AG04449 (cell line): ENCODE measurements at regions not wholly inside any gene's neighbourhood (a gene's known extent, or its start where the extent isn't known, plus 50 kb on each side); places are given as distances from the start of the nearest gene placed in this dataset.

Source experiments
- CTCF ChIA-PET: fragments of 350-600 bp; formaldehyde crosslinking; extraction: SDS; loops from one replicate; lab custom pipeline; 2021; ENCODE audit warnings: antibody characterized with exemption; lab: Yijun Ruan, JAX
- POLR2A ChIA-PET: fragments of 400-600, 350-600 bp; formaldehyde crosslinking; extraction: SDS; loops from one replicate; lab custom pipeline; 2020; ENCODE audit warnings: antibody characterized with exemption, inconsistent platforms; lab: Yijun Ruan, JAX
- DNase-seq: peaks from one replicate; pipeline ENCODE4 v3.0.0-alpha.2; 2010; ENCODE audit warnings: low read depth, low spot score
- H3K4me3 ChIP-seq: 2 replicates; pipeline ENCODE4 v1.5.1; 2011; ENCODE audit warnings: low read depth, mild to moderate bottlenecking, control low read depth, low read length
- CTCF ChIP-seq: IDR thresholded peaks from one replicate; pipeline ENCODE4 v1.5.1; 2011; ENCODE audit warnings: mild to moderate bottlenecking, moderate library complexity, low read length, control low read depth, inconsistent platforms; ENCODE audit not compliant: insufficient read depth; ENCODE audit errors: missing control alignments

GRCh38 chr3:160129459-160130061 is 95.7 kb upstream of the C3orf80 start:
- TF ChIP-seq CTCF, result no peak
- POLR2A ChIA-PET, result interaction anchor here (1.0 kb wide), 2 partner anchors 13 to 21 kb away, joined by 3 read pairs; no protein-coding TSS in a partner anchor
- CTCF ChIA-PET, result interaction anchor here (1.1 to 1.6 kb wide), 3 partner anchors 9 to 283 kb away, joined by 3 to 6 read pairs (median 5); no protein-coding TSS in a partner anchor
- no peak overlapping the region for H3K4me3 ChIP-seq
- peak; percentile 89 for DNase-seq

GRCh38 chr3:160130071-160130470 is 95.2 kb upstream of the C3orf80 start:
- no peak for DNase-seq
- ChIA-PET CTCF (interaction anchor here (1.1 to 1.4 kb wide), 2 partner anchors 9 to 33 kb away, joined by 3 to 6 read pairs; no protein-coding TSS in a partner anchor), POLR2A (interaction anchor here (1.0 kb wide), 1 partner anchor 13 kb away, joined by 3 read pairs; no protein-coding TSS in a partner anchor)
- H3K4me3 ChIP-seq, result no peak overlapping the region
- TF ChIP-seq CTCF, result no peak

GRCh38 chr3:160130950-160131349 is 94.3 kb upstream of the C3orf80 start:
- POLR2A ChIA-PET, result no interaction called here
- TF ChIP-seq CTCF, result no peak
- H3K4me3 ChIP-seq, result no peak overlapping the region
- DNase-seq, result peak; percentile 34
- CTCF ChIA-PET, result interaction anchor here (1.1 kb wide), 1 partner anchor 8 kb away, joined by 3 read pairs; no protein-coding TSS in a partner anchor

- no peak for DNase-seq
- TF ChIP-seq CTCF, result no peak
- ChIA-PET POLR2A (no interaction called here), CTCF (interaction anchor here (1.0 to 1.6 kb wide), 2 partner anchors 31 to 282 kb away, joined by 3 read pairs; no protein-coding TSS in a partner anchor)
- H3K4me3 ChIP-seq, result no peak overlapping the region
Observed at GRCh38 chr3:160132226-160132625, 93.0 kb upstream of the C3orf80 start.

GRCh38 chr3:160133757-160134156 is 91.5 kb upstream of the C3orf80 start:
- ChIA-PET CTCF (interaction anchor here (0.8 to 1.6 kb wide), 4 partner anchors 8 to 101 kb away, joined by 3 read pairs; no protein-coding TSS in a partner anchor), POLR2A (no interaction called here)
- no peak overlapping the region for H3K4me3 ChIP-seq
- no peak for DNase-seq
- peak; percentile 12 for TF ChIP-seq CTCF

GRCh38 chr3:160134454-160134853 is 90.8 kb upstream of the C3orf80 start:
- DNase-seq, result no peak
- ChIA-PET POLR2A (no interaction called here), CTCF (no interaction called here)
- no peak overlapping the region for H3K4me3 ChIP-seq
- no peak for TF ChIP-seq CTCF
